ENCODE measurements at regions not wholly inside any gene's neighbourhood (a gene's known extent, or its start where the extent isn't known, plus 50 kb on each side); places are given as distances from the start of the nearest gene placed in this dataset.

GRCh38 chr5:174446988-174447387 lies 277.4 kb upstream of the MSX2 start:
- no peak overlapping the region for H3K27ac ChIP-seq
- intact Hi-C loops (cut with DNase I), result no loop called here
- H3K4me3 ChIP-seq, result no peak overlapping the region
- H3K36me3 ChIP-seq (replicated peaks in 1 of 2; ENCODE audit: insufficient read depth in 1 of 2, low read depth in 2 of 2), result no peaks in the 10 kb centered on the region
- no peak for DNase-seq
- ATAC-seq, result no peak
- no peak for TF ChIP-seq POLR2A (IDR thresholded peaks at IDR 0.05)
- TF ChIP-seq CTCF (IDR thresholded peaks at IDR 0.05), result no peak
- peaks cover 0 to 3% of the 10 kb centered on the region in 2 donors for H3K27me3 ChIP-seq
- WGBS, 2 donors, result 64 to 66% methylated on average over 10 of the region's 10 CpGs
- peaks cover 0 to 3% (median 0%) of the 10 kb centered on the region in 3 donors for H3K9me3 ChIP-seq
- no peaks in the 10 kb centered on the region for H3K4me1 ChIP-seq

GRCh38 chr5:174448041-174448440 lies 276.3 kb upstream of the MSX2 start:
- ATAC-seq (no peak), DNase-seq (no peak)
- WGBS, 2 donors, result 73 to 82% methylated on average over 4 of the region's 4 CpGs
- peaks cover 0 to 3% of the 10 kb centered on the region in 2 donors for H3K27me3 ChIP-seq
- intact Hi-C loops (cut with DNase I), result no loop called here
- TF ChIP-seq CTCF (IDR thresholded peaks at IDR 0.05), result no peak
- no peaks in the 10 kb centered on the region for H3K36me3 ChIP-seq (replicated peaks in 1 of 2; ENCODE audit: insufficient read depth in 1 of 2, low read depth in 2 of 2)
- H3K4me1 ChIP-seq, result no peaks in the 10 kb centered on the region
- no peak overlapping the region for H3K27ac ChIP-seq
- peaks cover 0 to 3% (median 0%) of the 10 kb centered on the region in 3 donors for H3K9me3 ChIP-seq
- H3K4me3 ChIP-seq, result no peak overlapping the region

- DNase-seq (no peak), ATAC-seq (peak; percentile 45)
- TF ChIP-seq CTCF (IDR thresholded peaks at IDR 0.05) (no peak), POLR2A (IDR thresholded peaks at IDR 0.05) (no peak)
- peaks cover 0 to 3% of the 10 kb centered on the region in 2 donors for H3K27me3 ChIP-seq
- H3K27ac ChIP-seq, result peak overlapping the region in 1 of 4 donors; percentile 53
- H3K4me3 ChIP-seq, result no peak overlapping the region
- H3K9me3 ChIP-seq, result peaks cover 0 to 3% (median 0%) of the 10 kb centered on the region in 3 donors
- H3K4me1 ChIP-seq, result no peaks in the 10 kb centered on the region
- intact Hi-C loops (cut with DNase I), result no loop called here
- no peaks in the 10 kb centered on the region for H3K36me3 ChIP-seq (replicated peaks in 1 of 2; ENCODE audit: insufficient read depth in 1 of 2, low read depth in 2 of 2)
Measured at GRCh38 chr5:174448662-174449061, 275.7 kb upstream of the MSX2 start.

- 66 to 67% methylated on average over 2 of the region's 2 CpGs for WGBS, 2 donors
- no peak for DNase-seq
- intact Hi-C loops (cut with DNase I), result no loop called here
Measured at GRCh38 chr5:174453690-174454089, 270.7 kb upstream of the MSX2 start.

More at GRCh38 chr5:174453690-174454089, 270.7 kb upstream of the MSX2 start:
- ATAC-seq, result no peak
- H3K36me3 ChIP-seq (replicated peaks in 1 of 2; ENCODE audit: insufficient read depth in 1 of 2, low read depth in 2 of 2), result no peaks in the 10 kb centered on the region
- no peaks in the 10 kb centered on the region for H3K27me3 ChIP-seq
- H3K9me3 ChIP-seq, result peaks cover 0 to 3% (median 0%) of the 10 kb centered on the region in 3 donors
- H3K4me3 ChIP-seq, result no peak overlapping the region
- H3K4me1 ChIP-seq, result no peaks in the 10 kb centered on the region
- no peak for TF ChIP-seq POLR2A (IDR thresholded peaks at IDR 0.05)
- no peak for TF ChIP-seq CTCF (IDR thresholded peaks at IDR 0.05)
- no peak overlapping the region for H3K27ac ChIP-seq

Measured in body of pancreas (tissue), 4 donors.